HUDEP-2 (cell line): ENCODE measurements at regions not wholly inside any gene's neighbourhood (a gene's known extent, or its start where the extent isn't known, plus 50 kb on each side); places are given as distances from the start of the nearest gene placed in this dataset.

ENCODE experiments used
- DNase-seq, 76 experiments: peaks; one replicate each; lab custom pipeline; 2025; ENCODE audit not compliant: unreplicated experiment in 76 of 76; lab: John Stamatoyannopoulos, UW

DNA sequence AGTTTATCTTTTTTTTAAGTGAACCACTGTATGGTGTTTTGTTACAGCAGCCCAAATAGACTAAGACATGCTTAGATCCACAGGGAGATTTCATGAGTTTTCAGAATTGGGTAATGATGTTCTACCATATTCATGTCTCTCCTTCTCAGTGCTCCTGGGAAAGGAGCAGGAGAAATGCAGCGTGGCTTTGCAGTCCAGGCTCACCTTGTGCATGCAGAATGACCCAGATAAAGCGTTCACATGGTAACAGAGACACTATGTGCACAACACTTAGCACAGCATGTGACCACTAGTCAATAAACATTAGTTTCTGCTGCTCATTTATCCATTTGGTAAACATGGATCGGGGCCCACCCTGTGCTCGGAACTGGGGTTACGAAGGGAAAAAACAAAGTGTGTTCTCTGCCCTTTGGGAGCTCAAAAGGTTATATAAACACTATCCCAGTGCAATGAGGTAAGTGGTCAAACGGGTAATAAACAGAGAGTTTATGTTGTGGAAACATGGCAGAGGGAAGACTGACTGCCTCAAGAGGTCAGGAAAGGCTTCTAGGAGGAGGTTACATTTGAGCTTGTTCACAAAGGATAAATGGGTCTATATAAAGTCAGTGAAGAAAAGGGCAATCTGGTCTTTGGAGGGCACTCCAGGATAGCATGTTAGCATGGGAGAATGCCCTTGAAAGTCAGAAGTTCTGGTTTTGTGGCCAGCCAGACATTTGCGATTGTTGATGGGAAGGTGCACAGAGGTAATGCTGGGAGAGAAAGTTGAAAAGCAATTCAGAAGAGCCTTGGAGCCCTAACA lies 299.2 kb downstream of the TDRD15 start:
- no peak for DNase-seq

DNA sequence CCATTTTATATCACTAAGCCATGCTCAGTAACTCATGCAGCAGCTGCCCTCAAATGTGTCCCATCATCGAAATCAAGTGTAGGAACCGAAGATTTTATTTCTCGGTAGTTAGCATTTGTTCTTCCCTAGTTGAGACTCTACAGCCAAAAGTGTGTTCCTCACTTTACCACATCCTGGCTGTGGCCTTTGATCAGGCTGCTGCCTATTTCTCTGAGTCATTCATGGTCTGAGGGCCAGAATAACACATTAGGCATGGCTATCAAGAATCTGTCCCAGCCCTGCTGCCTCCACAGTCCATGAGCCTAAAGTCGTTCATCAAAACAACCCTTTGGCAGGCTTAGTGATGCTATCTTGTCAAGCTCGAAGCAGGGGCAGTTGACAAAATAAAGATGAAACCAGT lies 300.1 kb downstream of the TDRD15 start:
- no peak for DNase-seq

GRCh38 chr2:21424375-21424774 lies 300.6 kb downstream of the TDRD15 start:
- no peak for DNase-seq

- no peak for DNase-seq
These were observed 303.8 kb downstream of the TDRD15 start for GRCh38 chr2:21427606-21428005.

DNA sequence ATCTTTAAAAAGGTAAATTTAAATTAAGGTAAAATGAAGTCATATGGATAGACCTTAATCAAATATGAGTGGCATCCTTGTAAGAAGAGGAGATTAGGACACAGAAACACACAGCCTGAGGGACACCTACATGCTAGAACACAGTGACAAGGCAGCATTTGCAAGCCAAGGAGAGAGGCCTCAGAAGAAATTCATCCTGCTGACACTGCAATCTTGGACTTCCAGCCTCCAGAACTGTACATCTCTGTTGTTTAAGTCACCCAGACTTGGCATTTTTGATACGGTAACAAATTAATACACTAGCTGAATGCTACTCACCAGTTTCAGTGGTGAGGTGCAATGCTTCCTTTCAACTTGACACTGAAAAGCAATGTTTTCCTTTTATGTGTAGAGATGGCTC lies 305.0 kb downstream of the TDRD15 start:
- no peak for DNase-seq

GRCh38 chr2:21429747-21430146 lies 306.0 kb downstream of the TDRD15 start:
- DNase-seq: no peak

DNA sequence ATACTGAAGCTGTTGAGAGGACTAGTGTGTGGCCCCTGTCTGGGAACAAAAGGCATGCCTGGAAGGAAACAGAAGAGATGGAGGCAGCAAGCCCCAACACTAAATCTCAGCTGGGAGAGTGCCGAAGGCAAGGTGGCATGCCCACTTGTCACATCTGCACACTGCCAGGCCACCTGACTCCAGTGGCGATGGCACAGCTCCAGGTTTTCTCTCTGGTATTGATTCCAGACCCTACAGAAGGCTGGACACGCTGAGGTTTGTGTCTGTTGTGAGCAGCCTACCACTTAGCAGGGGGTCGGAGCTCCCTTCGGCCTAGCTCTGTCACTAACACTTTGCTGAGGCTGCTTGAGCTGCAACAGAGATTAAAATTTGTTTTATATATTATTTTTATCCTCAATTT lies 307.3 kb downstream of the TDRD15 start:
- DNase-seq: no peak

GRCh38 chr2:21438949-21439348 lies 315.2 kb downstream of the TDRD15 start:
- DNase-seq: no peak

GRCh38 chr2:21441442-21441841 lies 317.7 kb downstream of the TDRD15 start:
- DNase-seq: no peak

- no peak for DNase-seq
These were observed 319.8 kb downstream of the TDRD15 start for GRCh38 chr2:21443494-21444105.

GRCh38 chr2:21449881-21450280 lies 326.1 kb downstream of the TDRD15 start:
- no peak for DNase-seq

- no peak for DNase-seq
These were observed 327.6 kb downstream of the TDRD15 start for GRCh38 chr2:21451403-21451802.

DNA sequence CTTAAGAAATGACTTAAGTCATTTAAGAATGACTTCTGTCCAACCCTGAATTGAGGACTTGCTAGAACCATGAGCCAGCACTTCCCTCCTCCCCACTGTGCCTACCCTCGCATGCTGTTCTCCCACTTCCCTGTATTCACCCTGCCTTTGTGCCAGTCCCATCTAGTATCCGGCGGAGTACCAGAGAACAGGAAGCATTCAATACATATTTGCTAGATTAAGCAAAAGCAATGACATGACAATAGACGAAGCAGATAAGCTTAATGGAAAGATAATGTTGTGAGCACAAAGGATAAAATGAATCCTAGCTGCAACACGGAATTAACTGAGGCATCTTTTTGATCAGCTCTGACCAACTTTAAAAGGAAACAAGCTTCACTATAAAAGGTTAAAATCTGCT lies 328.5 kb downstream of the TDRD15 start:
- no peak for DNase-seq

DNA sequence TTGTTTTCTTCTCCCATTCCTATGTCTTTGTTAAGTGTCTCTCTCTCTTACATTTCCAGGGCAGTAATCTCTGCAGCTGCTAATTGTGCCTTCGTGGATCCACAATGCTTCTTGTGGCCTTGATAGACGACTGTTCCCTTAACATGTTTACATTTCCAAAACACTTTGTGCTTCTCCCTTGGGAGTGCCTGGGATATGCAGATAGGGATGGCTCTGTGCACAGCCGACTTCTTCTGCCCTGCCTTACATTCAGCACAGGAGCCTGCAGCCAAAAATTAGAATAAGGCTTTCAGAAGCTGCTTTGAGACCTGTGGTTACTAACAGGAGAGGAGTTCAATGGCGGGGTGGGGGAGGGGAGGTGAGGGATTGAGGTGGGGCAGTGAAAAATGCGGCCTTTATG lies 328.9 kb downstream of the TDRD15 start:
- DNase-seq: no peak

DNA sequence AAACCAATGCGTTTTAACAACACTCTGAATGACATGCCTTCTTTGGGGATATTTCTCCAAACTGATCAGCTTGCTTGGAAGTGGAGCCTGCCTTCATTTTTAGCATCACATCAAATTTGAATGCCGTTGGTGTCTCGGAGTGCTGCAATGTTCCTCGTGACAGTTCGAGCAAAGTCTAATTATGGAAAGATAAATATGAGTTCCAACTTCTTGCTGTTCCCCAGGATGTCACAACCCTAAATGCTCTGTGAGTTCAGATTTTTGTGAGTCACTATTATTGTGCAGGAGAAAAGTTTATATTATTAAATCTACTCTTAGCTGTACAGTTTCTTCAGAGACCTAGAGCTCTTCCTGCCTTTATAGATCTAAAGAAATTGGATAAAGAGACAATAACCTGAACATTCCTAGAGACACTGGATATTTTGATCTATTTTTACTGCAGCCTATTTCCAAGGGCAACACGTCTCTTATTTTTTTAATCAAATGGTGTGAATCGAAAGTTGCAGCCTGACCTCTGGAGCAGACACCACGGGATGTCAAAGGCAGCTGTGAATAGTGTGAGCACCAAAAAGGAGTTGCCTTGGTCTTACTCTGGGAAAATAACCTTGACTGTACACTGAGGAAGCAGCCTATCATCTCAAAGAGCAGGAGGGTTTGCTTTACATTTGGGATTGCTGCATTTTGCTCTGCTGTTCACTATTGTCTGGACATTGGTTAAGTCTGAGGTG lies 330.1 kb downstream of the TDRD15 start:
- DNase-seq: no peak

DNA sequence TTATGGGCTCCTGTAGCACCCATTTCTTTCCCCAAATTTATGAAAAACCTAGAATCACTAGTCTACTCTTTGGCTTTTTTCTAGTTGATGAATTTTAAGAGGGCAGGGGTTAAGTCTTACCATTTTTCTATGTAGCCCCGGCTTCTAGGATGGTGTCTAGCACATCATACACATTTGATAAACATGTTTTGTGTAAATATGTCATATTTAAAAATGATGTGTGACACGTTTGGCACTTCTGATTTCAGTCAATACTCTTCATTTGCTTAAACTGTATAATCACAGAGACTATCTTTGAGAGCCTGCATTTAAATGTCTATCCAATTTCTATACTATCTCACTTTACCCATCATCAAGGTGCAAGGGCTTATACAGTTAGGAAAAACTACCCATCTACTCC lies 331.1 kb downstream of the TDRD15 start:
- no peak for DNase-seq

- DNase-seq: no peak
These were observed 338.0 kb downstream of the TDRD15 start for GRCh38 chr2:21461754-21462240.

- no peak for DNase-seq
These were observed 342.7 kb downstream of the TDRD15 start for GRCh38 chr2:21466341-21466927.

DNA sequence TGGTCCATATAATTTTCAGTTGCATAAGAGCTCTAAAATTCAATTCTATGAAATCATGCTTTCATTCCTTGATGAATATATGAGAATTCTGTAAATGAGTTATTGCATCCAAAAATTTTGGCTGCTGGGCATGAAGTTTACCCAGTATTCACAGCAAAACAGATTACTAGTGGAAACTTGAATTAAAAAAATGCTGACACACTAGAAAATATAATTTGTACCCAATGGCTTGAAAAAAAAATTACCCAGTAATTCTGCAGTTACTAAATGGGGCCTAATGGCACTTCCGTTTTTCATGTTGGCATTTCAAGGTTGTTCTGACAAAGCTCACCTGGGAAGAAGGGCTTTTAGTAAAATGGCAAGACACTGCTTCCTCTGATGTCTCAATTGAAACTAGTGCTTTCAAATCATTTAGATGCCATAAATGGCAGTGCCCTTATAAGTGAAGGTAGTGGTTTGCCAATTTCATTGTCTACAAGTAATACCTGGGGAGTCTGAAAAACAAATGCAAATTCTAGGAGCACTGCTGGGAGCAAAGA lies 343.6 kb downstream of the TDRD15 start:
- DNase-seq: no peak

- no peak for DNase-seq
These were observed 344.1 kb downstream of the TDRD15 start for GRCh38 chr2:21467910-21468309.

DNA sequence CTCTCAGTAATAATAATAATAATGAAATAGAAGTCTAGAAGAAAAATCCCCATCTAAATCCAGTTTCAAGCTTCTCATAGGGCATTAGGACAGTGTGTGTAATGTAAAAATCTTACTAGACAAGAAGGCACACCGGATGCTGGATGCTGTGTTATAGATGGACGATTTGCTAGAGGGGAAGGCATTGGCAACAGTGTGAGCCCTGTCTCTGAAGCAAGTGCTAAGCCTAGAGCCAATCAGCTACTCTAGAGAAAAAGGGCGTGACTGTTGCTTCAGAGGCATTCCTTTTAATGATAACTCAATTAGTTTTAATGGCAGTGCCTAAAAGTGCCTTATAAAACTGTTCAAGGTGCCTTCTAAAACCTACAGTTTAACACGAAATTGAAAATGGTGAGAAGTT lies 344.9 kb downstream of the TDRD15 start:
- DNase-seq: no peak
